Suprapubic skin (tissue), 4 donors: ENCODE measurements at regions not wholly inside any gene's neighbourhood (a gene's known extent, or its start where the extent isn't known, plus 50 kb on each side); places are given as distances from the start of the nearest gene placed in this dataset.

Experiments used
- DNase-seq, 2 donors: peaks; one replicate each; pipeline ENCODE4 v3.0.0-alpha.2; 2019; ENCODE audit warnings: low spot score in 2 of 2
- H3K27ac ChIP-seq: fragments of 200-600 bp; sonication (generic); one replicate; pipeline ENCODE4 v1.5.1; 2019
- H3K27me3 ChIP-seq: fragments of 200-600 bp; sonication (generic); one replicate; pipeline ENCODE4 v1.5.1; 2019
- H3K36me3 ChIP-seq: fragments of 200-600 bp; sonication (generic); one replicate; pipeline ENCODE4 v1.5.1; 2019
- H3K4me1 ChIP-seq: fragments of 200-600 bp; sonication (generic); one replicate; pipeline ENCODE4 v1.5.1; 2019
- H3K4me3 ChIP-seq: fragments of 200-600 bp; sonication (generic); one replicate; pipeline ENCODE4 v1.5.1; 2019; ENCODE audit warnings: mild to moderate bottlenecking
- H3K9me3 ChIP-seq: fragments of 200-600 bp; sonication (generic); one replicate; pipeline ENCODE4 v1.5.1; 2019
- EP300 ChIP-seq: sonication (generic); formaldehyde crosslinking; IDR thresholded peaks from one replicate; pipeline ENCODE4 v1.6.1; 2017; ENCODE audit warnings: antibody characterized with exemption
- POLR2A ChIP-seq, 2 donors: fragments of 450-650 bp; IDR thresholded peaks; one replicate each; pipeline ENCODE4 v1.6.1; 2017; ENCODE audit warnings: antibody characterized with exemption in 2 of 2, mild to moderate bottlenecking in 2 of 2, moderate library complexity in 2 of 2
- POLR2AphosphoS5 ChIP-seq, 3 donors: sonication (generic); formaldehyde crosslinking; IDR thresholded peaks; one replicate each; pipeline ENCODE4 v1.6.1; 2017; ENCODE audit warnings: antibody characterized with exemption in 3 of 3
- WGBS: methylation state at CpG from one replicate; pipeline ENCODE4 v1.1.5; 2018; 5-methylcytosine and 5-hydroxymethylcytosine counted together
- TF ChIP-seq, protein P1 (sequence below), 2 donors: fragments of 200-600 bp in 1 of 2; fragments of 450-650 bp in 1 of 2; sonication (generic) in 1 of 2; IDR thresholded peaks; one replicate each; pipeline ENCODE4 v1.5.1; 2016 to 2019; ENCODE audit warnings: antibody characterized with exemption in 2 of 2, mild to moderate bottlenecking in 1 of 2, moderate library complexity in 1 of 2

DNA sequence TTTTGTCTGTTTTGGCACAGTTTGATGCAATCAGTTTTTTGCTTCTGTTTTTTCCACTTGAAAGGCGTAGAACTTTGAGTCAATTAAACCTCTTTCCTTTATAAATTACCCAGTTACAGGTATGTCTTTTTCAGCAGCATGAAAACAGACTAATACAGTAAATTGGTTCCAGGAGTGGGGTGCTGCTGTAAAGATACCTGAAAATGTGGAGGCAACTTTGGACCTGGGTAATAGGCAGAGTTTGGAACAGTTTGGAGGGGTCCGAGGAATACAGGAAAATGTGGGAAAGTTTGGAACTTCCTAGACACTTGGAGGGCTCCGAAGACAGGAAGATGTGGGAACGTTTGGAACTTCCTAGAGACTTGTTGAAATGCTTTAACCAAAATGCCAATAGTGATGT, 2022.2 kb downstream of the MAT2B start:
- H3K27me3 ChIP-seq, result no peaks in the 10 kb centered on the region
- DNase-seq, result no peak
- H3K27ac ChIP-seq, result no peak overlapping the region
- no peaks in the 10 kb centered on the region for H3K9me3 ChIP-seq
- no peak for TF ChIP-seq POLR2AphosphoS5 (IDR thresholded peaks at IDR 0.05)
- no peak for TF ChIP-seq EP300
- TF ChIP-seq POLR2A (IDR thresholded peaks at IDR 0.05), result no peak
- TF ChIP-seq, protein P1, sequence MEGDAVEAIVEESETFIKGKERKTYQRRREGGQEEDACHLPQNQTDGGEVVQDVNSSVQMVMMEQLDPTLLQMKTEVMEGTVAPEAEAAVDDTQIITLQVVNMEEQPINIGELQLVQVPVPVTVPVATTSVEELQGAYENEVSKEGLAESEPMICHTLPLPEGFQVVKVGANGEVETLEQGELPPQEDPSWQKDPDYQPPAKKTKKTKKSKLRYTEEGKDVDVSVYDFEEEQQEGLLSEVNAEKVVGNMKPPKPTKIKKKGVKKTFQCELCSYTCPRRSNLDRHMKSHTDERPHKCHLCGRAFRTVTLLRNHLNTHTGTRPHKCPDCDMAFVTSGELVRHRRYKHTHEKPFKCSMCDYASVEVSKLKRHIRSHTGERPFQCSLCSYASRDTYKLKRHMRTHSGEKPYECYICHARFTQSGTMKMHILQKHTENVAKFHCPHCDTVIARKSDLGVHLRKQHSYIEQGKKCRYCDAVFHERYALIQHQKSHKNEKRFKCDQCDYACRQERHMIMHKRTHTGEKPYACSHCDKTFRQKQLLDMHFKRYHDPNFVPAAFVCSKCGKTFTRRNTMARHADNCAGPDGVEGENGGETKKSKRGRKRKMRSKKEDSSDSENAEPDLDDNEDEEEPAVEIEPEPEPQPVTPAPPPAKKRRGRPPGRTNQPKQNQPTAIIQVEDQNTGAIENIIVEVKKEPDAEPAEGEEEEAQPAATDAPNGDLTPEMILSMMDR (IDR thresholded peaks at IDR 0.05), result no peak
- 83% methylated on average over 4 of the region's 4 CpGs for WGBS
- no peaks in the 10 kb centered on the region for H3K4me1 ChIP-seq
- H3K4me3 ChIP-seq, result no peak overlapping the region
- H3K36me3 ChIP-seq, result no peaks in the 10 kb centered on the region

DNA sequence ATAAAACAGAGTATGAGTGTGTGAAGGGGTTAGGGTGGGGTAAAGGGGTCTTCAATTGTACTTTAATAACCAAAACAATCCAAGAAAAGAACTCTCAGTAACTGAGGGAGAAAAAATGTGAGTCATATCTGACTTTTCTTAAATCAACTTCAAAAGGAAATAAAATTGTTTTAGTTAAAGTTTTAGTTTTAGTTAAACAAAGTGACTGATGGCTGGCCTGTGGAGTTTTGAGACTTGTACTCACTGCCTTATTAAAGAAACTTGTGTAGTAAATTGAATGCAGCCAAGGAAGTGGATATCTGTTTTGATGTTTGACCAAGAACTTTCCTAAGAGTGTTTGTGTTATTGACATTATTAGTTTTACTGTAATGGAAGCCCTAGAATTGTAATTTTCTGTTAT, 2032.6 kb downstream of the MAT2B start:
- Histone ChIP-seq H3K4me1 (no peaks in the 10 kb centered on the region), H3K9me3 (no peaks in the 10 kb centered on the region), H3K36me3 (no peaks in the 10 kb centered on the region), H3K4me3 (no peak overlapping the region), H3K27ac (no peak overlapping the region), H3K27me3 (no peaks in the 10 kb centered on the region)
- DNase-seq, result no peak
- TF ChIP-seq POLR2AphosphoS5 (IDR thresholded peaks at IDR 0.05), result no peak
- TF ChIP-seq POLR2A (IDR thresholded peaks at IDR 0.05), result no peak

DNA sequence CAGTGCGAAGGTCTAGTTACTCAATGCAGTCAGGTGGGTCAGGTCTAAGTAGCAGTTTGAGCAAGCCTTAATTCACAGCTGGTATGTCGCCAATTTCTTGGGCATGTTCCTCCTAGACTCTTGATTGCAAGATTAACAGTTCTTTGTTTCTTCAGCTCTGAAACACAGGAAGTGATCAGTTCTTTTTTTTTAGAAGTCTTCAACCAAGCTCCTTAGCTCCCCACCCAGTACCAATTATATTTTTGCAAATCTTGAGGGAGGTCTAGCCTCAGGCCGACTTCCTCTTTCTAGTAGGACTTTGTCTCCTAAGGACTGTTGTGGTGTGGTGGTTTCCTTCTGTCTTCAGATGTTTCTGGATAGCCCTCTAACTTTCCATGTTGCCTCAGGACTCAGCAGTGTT, 2054.2 kb downstream of the MAT2B start:
- TF ChIP-seq, protein P1 (IDR thresholded peaks at IDR 0.05), result no peak
- TF ChIP-seq POLR2AphosphoS5 (IDR thresholded peaks at IDR 0.05) (no peak), POLR2A (IDR thresholded peaks at IDR 0.05) (no peak), EP300 (no peak)

DNA sequence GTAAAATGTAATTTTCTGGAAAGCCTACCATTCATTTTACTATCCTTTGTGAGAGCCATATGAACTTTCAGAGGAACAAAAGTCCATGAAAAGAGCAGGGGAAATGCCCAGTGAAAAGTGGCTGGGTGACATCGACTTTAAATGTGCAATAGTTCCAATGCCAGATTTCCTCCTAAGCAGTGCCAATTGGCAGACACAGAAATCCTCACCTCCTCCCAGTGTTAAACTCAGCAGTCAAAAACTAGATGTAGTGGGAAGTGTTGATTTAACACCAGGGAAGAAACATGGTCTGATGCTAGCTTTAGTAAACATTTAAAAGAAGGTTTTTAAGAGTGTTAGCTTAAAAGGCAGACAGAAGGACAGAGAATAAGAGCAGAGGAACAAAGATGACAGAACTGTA, 2055.2 kb downstream of the MAT2B start:
- 29% methylated on average over 1 of the region's 1 CpG for WGBS
- no peaks in the 10 kb centered on the region for H3K4me1 ChIP-seq
- H3K9me3 ChIP-seq, result no peaks in the 10 kb centered on the region
- no peaks in the 10 kb centered on the region for H3K36me3 ChIP-seq
- no peak for DNase-seq
- no peak overlapping the region for H3K27ac ChIP-seq
- no peak overlapping the region for H3K4me3 ChIP-seq
- TF ChIP-seq POLR2A (IDR thresholded peaks at IDR 0.05) (no peak), EP300 (no peak), POLR2AphosphoS5 (IDR thresholded peaks at IDR 0.05) (no peak)
- TF ChIP-seq, protein P1 (IDR thresholded peaks at IDR 0.05), result no peak
- no peaks in the 10 kb centered on the region for H3K27me3 ChIP-seq

More for the DNA sequence above, 2054.2 kb downstream of the MAT2B start:
- no peak for DNase-seq
- Histone ChIP-seq H3K27me3 (no peaks in the 10 kb centered on the region), H3K4me3 (no peak overlapping the region), H3K4me1 (no peaks in the 10 kb centered on the region), H3K36me3 (no peaks in the 10 kb centered on the region), H3K9me3 (no peaks in the 10 kb centered on the region), H3K27ac (no peak overlapping the region)
- 88% methylated on average over 3 of the region's 3 CpGs for WGBS

DNA sequence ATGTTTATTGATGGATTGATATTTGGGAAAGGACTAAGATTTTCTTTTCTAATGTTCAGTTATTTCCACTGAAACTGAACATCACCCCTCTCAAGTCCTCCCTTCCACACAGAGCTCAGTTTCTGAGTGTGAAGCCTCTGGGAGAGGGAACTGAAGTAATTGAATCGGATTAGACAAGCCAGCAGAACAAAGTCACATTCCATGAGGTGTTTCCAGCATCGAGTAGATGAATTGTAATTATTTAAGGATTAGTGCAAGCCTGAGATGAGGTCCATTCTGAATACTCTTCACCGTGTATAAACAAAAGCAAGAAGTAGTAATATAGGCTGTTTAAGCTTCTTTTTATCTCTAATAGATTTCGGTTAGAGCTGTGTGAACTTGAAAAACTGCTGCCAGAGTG, 2060.5 kb downstream of the MAT2B start:
- TF ChIP-seq, protein P1 (IDR thresholded peaks at IDR 0.05), result no peak
- TF ChIP-seq EP300 (no peak), POLR2A (IDR thresholded peaks at IDR 0.05) (no peak), POLR2AphosphoS5 (IDR thresholded peaks at IDR 0.05) (no peak)
- 63% methylated on average over 4 of the region's 4 CpGs for WGBS
- no peak overlapping the region for H3K27ac ChIP-seq
- no peaks in the 10 kb centered on the region for H3K4me1 ChIP-seq
- no peaks in the 10 kb centered on the region for H3K27me3 ChIP-seq
- H3K36me3 ChIP-seq, result no peaks in the 10 kb centered on the region
- DNase-seq, result no peak
- H3K9me3 ChIP-seq, result no peaks in the 10 kb centered on the region
- no peak overlapping the region for H3K4me3 ChIP-seq

DNA sequence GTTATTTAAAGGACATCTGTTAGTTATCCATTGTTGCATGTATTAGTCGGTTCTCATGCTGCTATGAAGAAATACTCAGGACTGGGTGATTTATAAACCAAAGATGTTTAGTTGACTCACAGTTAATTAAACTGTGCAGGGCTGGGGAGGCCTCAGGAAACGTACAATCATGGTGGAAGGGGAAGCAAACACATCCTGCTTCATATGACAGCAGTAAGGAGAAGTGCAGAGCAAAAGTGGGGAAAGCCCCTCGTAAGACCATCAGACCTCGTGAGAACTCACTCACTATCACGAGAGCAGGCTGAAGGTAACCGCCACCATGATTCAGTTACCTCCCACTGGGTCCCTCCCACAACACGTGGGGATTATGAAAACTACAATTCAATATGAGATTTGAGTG, 2064.1 kb downstream of the MAT2B start:
- WGBS, result 78% methylated on average over 7 of the region's 7 CpGs
- H3K4me1 ChIP-seq, result no peaks in the 10 kb centered on the region
- no peak overlapping the region for H3K4me3 ChIP-seq
- DNase-seq, result no peak
- no peaks in the 10 kb centered on the region for H3K36me3 ChIP-seq
- no peak overlapping the region for H3K27ac ChIP-seq
- TF ChIP-seq POLR2A (IDR thresholded peaks at IDR 0.05) (no peak), EP300 (no peak), POLR2AphosphoS5 (IDR thresholded peaks at IDR 0.05) (no peak)
- TF ChIP-seq, protein P1 (IDR thresholded peaks at IDR 0.05), result no peak
- no peaks in the 10 kb centered on the region for H3K9me3 ChIP-seq
- H3K27me3 ChIP-seq, result no peaks in the 10 kb centered on the region
